K562 (cell line): ENCODE measurements at regions not wholly inside any gene's neighbourhood (a gene's known extent, or its start where the extent isn't known, plus 50 kb on each side); places are given as distances from the start of the nearest gene placed in this dataset.

ENCODE experiments used
- ATAC-seq: fragments of 200-7000 bp; cut with Tn5 transposase; 3 replicates; pipeline ENCODE4 v1.9.1; 2020; ENCODE audit warnings: moderate library complexity
- BruUV-seq: library from RNA; stranded (reverse); fragments of 400-500 nt; replicated peaks from 2 replicates; lab custom pipeline; 2021; lab: Mats Ljungman, UMichigan
- CTCF ChIA-PET: fragments of 300-600 bp; formaldehyde crosslinking; extraction: SDS; loops from one replicate; lab custom pipeline; 2021; ENCODE audit warnings: low intra/inter-chr PET ratio; lab: Yijun Ruan, JAX
- POLR2A ChIA-PET: fragments of 300-600, 350-650 bp; sonication (Branson Sonifier 250); formaldehyde crosslinking; extraction: SDS; loops from one replicate; lab custom pipeline; 2021; ENCODE audit warnings: antibody characterized with exemption, inconsistent platforms; lab: Yijun Ruan, JAX
- DNase-seq, 4 experiments: peaks; one replicate each; pipeline versions ENCODE4 v3.0.0 to v3.0.0-alpha.2; 2011 to 2018; ENCODE audit warnings: low spot score in 3 of 4, mixed read lengths in 3 of 4; ENCODE audit errors: extremely low read depth in 1 of 4
- FAIRE-seq: peaks from 2 replicates; lab custom pipeline; 2011; peaks lifted over from hg19 to GRCh38; lab: Jason Lieb, UNC
- H2AFZ ChIP-seq: 2 replicates; pipeline ENCODE4 v1.6.0; 2011; ENCODE audit warnings: low read depth, low read length, control low read depth, inconsistent platforms
- H3K27ac ChIP-seq: fragments of 200-600 bp; 3 replicates; pipeline ENCODE4 v1.8.0; 2011; ENCODE audit warnings: low read depth, mild to moderate bottlenecking, control low read depth, inconsistent platforms, low read length, moderate library complexity, mixed read lengths; ENCODE audit errors: extremely low read depth
- H3K27me3 ChIP-seq, 2 experiments: fragments of 300-600 bp in 1 of 2; 2 replicates in 1 of 2; 3 replicates in 1 of 2; pipeline versions ENCODE4 v1.6.0 to v1.8.0; 2011; ENCODE audit warnings: inconsistent platforms in 2 of 2, low read length in 2 of 2, mild to moderate bottlenecking in 1 of 2, mixed read lengths in 1 of 2, moderate library complexity in 1 of 2; ENCODE audit not compliant: control insufficient read depth in 2 of 2, insufficient read depth in 2 of 2
- H3K36me3 ChIP-seq: fragments of 300-600 bp; 3 replicates; pipeline ENCODE4 v1.8.0; 2011; ENCODE audit warnings: mild to moderate bottlenecking, low read length, inconsistent platforms; ENCODE audit not compliant: control insufficient read depth, insufficient read depth
- H3K4me1 ChIP-seq, 2 experiments: fragments of 200-600 bp in 1 of 2; replicated peaks in 1 of 2; 2 replicates in 1 of 2; 3 replicates in 1 of 2; pipeline versions ENCODE4 v1.5.1 to v1.8.0; 2011; ENCODE audit warnings: inconsistent platforms in 2 of 2, low read length in 2 of 2, mild to moderate bottlenecking in 1 of 2, mixed read lengths in 1 of 2, moderate library complexity in 1 of 2; ENCODE audit not compliant: control insufficient read depth in 2 of 2, insufficient read depth in 2 of 2
- H3K4me2 ChIP-seq: 2 replicates; pipeline ENCODE4 v1.6.1; 2011; ENCODE audit warnings: low read length, control low read depth, inconsistent platforms, mixed read lengths; ENCODE audit not compliant: insufficient read depth
- H3K4me3 ChIP-seq: fragments of 200-600 bp; sonication (generic), shearing (Covaris generic); 2 replicates; pipeline ENCODE4 v1.5.1; 2016; ENCODE audit warnings: control low read depth, inconsistent platforms
- H3K79me2 ChIP-seq: fragments of 200-600 bp; 3 replicates; pipeline ENCODE4 v1.8.0; 2011; ENCODE audit warnings: low read length, inconsistent platforms; ENCODE audit not compliant: control insufficient read depth, insufficient read depth
- H3K9ac ChIP-seq, 2 experiments: 2 replicates each; pipeline versions ENCODE4 v1.6.0 to v1.6.1; 2011; ENCODE audit warnings: low read depth in 2 of 2, low read length in 2 of 2, control low read depth in 1 of 2, inconsistent platforms in 1 of 2, mild to moderate bottlenecking in 1 of 2, mixed read lengths in 1 of 2; ENCODE audit not compliant: insufficient read depth in 1 of 2
- H3K9me1 ChIP-seq: one replicate; pipeline ENCODE4 v1.6.0; 2011; ENCODE audit warnings: inconsistent platforms, mild to moderate bottlenecking, low read length, moderate library complexity; ENCODE audit not compliant: control insufficient read depth, insufficient read depth
- H3K9me3 ChIP-seq: replicated peaks from 2 replicates; pipeline ENCODE4 v1.5.1; 2011; ENCODE audit warnings: low read depth, low read length, inconsistent platforms; ENCODE audit not compliant: control insufficient read depth, insufficient read depth
- H4K20me1 ChIP-seq: replicated peaks from 2 replicates; pipeline ENCODE4 v1.6.1; 2011; ENCODE audit warnings: low read length, inconsistent platforms, mixed read lengths; ENCODE audit not compliant: control insufficient read depth, insufficient read depth
- CBX1 ChIP-seq: sonication (generic); IDR thresholded peaks from 2 replicates; pipeline ENCODE4 v1.6.1; 2016; ENCODE audit warnings: antibody characterized with exemption, low read depth, mild to moderate bottlenecking
- ETV5 ChIP-seq: sonication (generic); formaldehyde crosslinking; IDR thresholded peaks from 2 replicates; pipeline ENCODE4 v1.4.0; 2020; ENCODE audit warnings: low read depth, mild to moderate bottlenecking, missing genetic modification reagents
- GATAD2B ChIP-seq: fragments of 450-650 bp; IDR thresholded peaks from 2 replicates; pipeline ENCODE4 v1.6.1; 2017; ENCODE audit warnings: mild to moderate bottlenecking, borderline replicate concordance
- JUN ChIP-seq, 2 experiments: sonication (generic) in 1 of 2; formaldehyde crosslinking in 1 of 2; IDR thresholded peaks; 2 replicates each; pipeline versions ENCODE4 v1.6.1 to v1.8.0; 2012 to 2022; ENCODE audit warnings: borderline replicate concordance in 2 of 2, mild to moderate bottlenecking in 2 of 2, improper control_type of control experiment in 1 of 2, low read depth in 1 of 2, low read length in 1 of 2, missing genetic modification reagents in 1 of 2
- NUFIP1 ChIP-seq: fragments of 450-650 bp; IDR thresholded peaks from 2 replicates; pipeline ENCODE4 v1.6.1; 2018; ENCODE audit not compliant: partially characterized antibody
- SAFB ChIP-seq: fragments of 200-400 bp; formaldehyde crosslinking; IDR thresholded peaks from 2 replicates; pipeline ENCODE4 v1.6.1; 2017; ENCODE audit warnings: low read depth, low read length, borderline replicate concordance
- THRA ChIP-seq: fragments of 450-650 bp; IDR thresholded peaks from 2 replicates; pipeline ENCODE4 v1.6.1; 2017; ENCODE audit warnings: mild to moderate bottlenecking, moderate library complexity
- THRB ChIP-seq: fragments of 450-650 bp; formaldehyde crosslinking; conservative IDR thresholded peaks from 2 replicates; pipeline ENCODE4 v1.4.0; 2022; ENCODE audit warnings: mild to moderate bottlenecking, missing genetic modification characterization
- TSHZ1 ChIP-seq: fragments of 250-450 bp; sonication (Bioruptor Pico); IDR thresholded peaks from 2 replicates; pipeline ENCODE4 v1.4.0; 2020; ENCODE audit warnings: mild to moderate bottlenecking, moderate library complexity
- ZNF561 ChIP-seq: fragments of 450-650 bp; formaldehyde crosslinking; conservative IDR thresholded peaks from 2 replicates; pipeline ENCODE4 v1.4.0; 2020; ENCODE audit warnings: mild to moderate bottlenecking, moderate library complexity
- ZNF644 ChIP-seq: fragments of 200-800 bp; sonication (Bioruptor generic); IDR thresholded peaks from 2 replicates; pipeline ENCODE4 v1.6.1; 2016; ENCODE audit warnings: low read depth, missing genetic modification characterization, missing compliant biosample characterization
- WGBS: fragments of 100-300 bp; shearing (Covaris generic); methylation state at CpG from one replicate; pipeline ENCODE4 v1.1.6; 2016; ENCODE audit warnings: low coverage, mixed read lengths; ENCODE audit not compliant: insufficient coverage; ENCODE audit errors: missing lambda C conversion rate; 5-methylcytosine and 5-hydroxymethylcytosine counted together
- in situ Hi-C: fragments of 300-500 bp; cut with MboI; formaldehyde crosslinking; loops from 4 replicates; pipeline ENCODE4 v1.15.0; 2018; ENCODE audit warnings: inconsistent platforms, mixed read lengths
- intact Hi-C: fragments of 100-400 bp; cut with micrococcal nuclease; formaldehyde crosslinking; loops from 2 replicates; pipeline ENCODE4 v1.14.2; 2022

- H3K9ac ChIP-seq, result no peak overlapping the region
- TF ChIP-seq ETV5 (CRISPR knock-in tag) (no peak), SAFB (no peak), TSHZ1 (CRISPR knock-in tag) (no peak), THRB (CRISPR knock-in tag) (no peak), CBX1 (no peak), GATAD2B (no peak), NUFIP1 (no peak), ZNF644 (tag) (no peak), JUN (IDR thresholded peaks at IDR 0.05; ENCODE audit: borderline replicate concordance, low read depth, low read length) (no peak), JUN (CRISPR knock-in tag; IDR thresholded peaks at IDR 0.05; ENCODE audit: borderline replicate concordance) (no peak), ZNF561 (CRISPR knock-in tag) (no peak), THRA (no peak)
- TF ChIP-seq, all 486 proteins: peak for 0
- ATAC-seq (no peak), FAIRE-seq (no peak), DNase-seq (no peak)
- WGBS, result 2% methylated on average over 10 of the region's 15 CpGs
- H3K9me1 ChIP-seq, result no peaks in the 10 kb centered on the region
- H3K79me2 ChIP-seq, result no peaks in the 10 kb centered on the region
- in situ Hi-C loops, result no loop called here
- no peaks in the 10 kb centered on the region for H3K27me3 ChIP-seq
- no peaks in the 10 kb centered on the region for H3K4me1 ChIP-seq
- no peaks in the 10 kb centered on the region for H3K9me3 ChIP-seq
- H3K27ac ChIP-seq, result no peak overlapping the region
- ChIA-PET CTCF (no interaction called here), POLR2A (no interaction called here)
- intact Hi-C loops, result no loop called here
- no peak overlapping the region for H2AFZ ChIP-seq
- no peaks in the 10 kb centered on the region for H3K36me3 ChIP-seq
- H3K4me2 ChIP-seq, result no peak overlapping the region
- H4K20me1 ChIP-seq, result no peaks in the 10 kb centered on the region
- BruUV-seq, result no TSS peak
- H3K4me3 ChIP-seq, result no peak overlapping the region
These were observed 244.8 kb upstream of the CTSO start for GRCh38 chr4:156198511-156198910.
